ENCODE measurements at regions not wholly inside any gene's neighbourhood (a gene's known extent, or its start where the extent isn't known, plus 50 kb on each side); places are given as distances from the start of the nearest gene placed in this dataset.

- Histone ChIP-seq H3K27me3 (no peaks in the 10 kb centered on the region), H3K4me3 (no peak overlapping the region), H3K36me3 (no peaks in the 10 kb centered on the region), H3K9me3 (no peaks in the 10 kb centered on the region), H3K27ac (no peak overlapping the region), H3K4me1 (no peaks in the 10 kb centered on the region)
- intact Hi-C loops (cut with DNase I): no loop called here
- 42 to 47% methylated on average over 10 of the region's 10 CpGs for WGBS, 2 donors
- TF ChIP-seq POLR2A (IDR thresholded peaks at IDR 0.05) (no peak), CTCF (IDR thresholded peaks at IDR 0.05) (no peak)
- DNase-seq: no peak
Observed at GRCh38 chr1:216830424-216831210, 107.4 kb upstream of the ESRRG start.

DNA sequence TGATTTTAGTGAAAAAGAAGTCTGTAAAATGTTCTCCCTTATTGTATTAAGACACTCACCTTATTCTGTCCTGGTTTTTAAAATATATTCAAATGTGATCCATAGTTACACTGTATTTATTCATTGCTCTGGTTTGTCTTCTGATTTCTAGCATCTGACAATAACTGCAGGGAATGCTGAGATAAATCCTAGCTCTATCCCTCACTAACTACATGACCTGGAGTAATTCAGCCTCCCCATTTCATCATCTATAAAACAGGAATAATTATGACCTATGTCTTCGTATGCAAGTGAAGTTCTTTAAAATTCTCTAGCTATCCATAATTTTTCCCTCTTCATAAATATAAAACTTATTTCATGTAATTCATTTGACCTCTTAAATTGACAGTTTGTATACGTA lies 104.0 kb upstream of the ESRRG start:
- Histone ChIP-seq H3K36me3 (no peaks in the 10 kb centered on the region), H3K27me3 (no peaks in the 10 kb centered on the region), H3K27ac (no peak overlapping the region), H3K4me3 (no peak overlapping the region), H3K9me3 (no peaks in the 10 kb centered on the region), H3K4me1 (no peaks in the 10 kb centered on the region)
- intact Hi-C loops (cut with DNase I): no loop called here
- no peak for DNase-seq
- no peak for TF ChIP-seq CTCF (IDR thresholded peaks at IDR 0.05)
- TF ChIP-seq POLR2A (IDR thresholded peaks at IDR 0.05): no peak
- WGBS, 2 donors: 84 to 86% methylated on average over 2 of the region's 2 CpGs

DNA sequence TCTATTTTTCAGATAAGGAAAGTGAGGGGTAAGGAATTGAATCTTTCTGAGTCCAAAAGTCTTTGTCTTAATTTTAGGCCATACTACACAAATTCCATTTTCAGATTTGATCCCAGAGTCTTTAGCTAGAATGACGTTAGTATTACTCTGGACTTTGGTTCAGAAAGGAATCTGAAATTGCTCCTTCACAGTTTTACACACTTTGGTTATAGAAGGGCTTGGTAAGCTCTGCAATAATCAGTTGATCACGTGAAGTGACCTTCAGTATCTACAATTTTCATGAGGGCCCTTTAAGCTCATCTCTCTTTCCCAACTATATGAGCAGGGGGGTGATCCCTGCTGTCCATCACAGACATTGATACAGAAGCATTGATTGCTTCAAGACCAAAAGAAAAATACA lies 103.4 kb upstream of the ESRRG start:
- H3K27me3 ChIP-seq: no peaks in the 10 kb centered on the region
- H3K4me3 ChIP-seq: no peak overlapping the region
- WGBS, 2 donors: 59 to 67% methylated on average over 2 of the region's 2 CpGs
- intact Hi-C loops (cut with DNase I): no loop called here
- no peaks in the 10 kb centered on the region for H3K36me3 ChIP-seq
- H3K4me1 ChIP-seq: no peaks in the 10 kb centered on the region
- no peaks in the 10 kb centered on the region for H3K9me3 ChIP-seq
- DNase-seq: no peak
- no peak for TF ChIP-seq CTCF (IDR thresholded peaks at IDR 0.05)
- no peak for TF ChIP-seq POLR2A (IDR thresholded peaks at IDR 0.05)
- no peak overlapping the region for H3K27ac ChIP-seq

- Histone ChIP-seq H3K4me1 (no peaks in the 10 kb centered on the region), H3K4me3 (no peak overlapping the region), H3K27ac (no peak overlapping the region), H3K27me3 (no peaks in the 10 kb centered on the region), H3K9me3 (no peaks in the 10 kb centered on the region), H3K36me3 (no peaks in the 10 kb centered on the region)
- no peak for DNase-seq
- intact Hi-C loops (cut with DNase I): no loop called here
- 81 to 91% methylated on average over 4 of the region's 4 CpGs for WGBS, 2 donors
- no peak for TF ChIP-seq POLR2A (IDR thresholded peaks at IDR 0.05)
- TF ChIP-seq CTCF (IDR thresholded peaks at IDR 0.05): no peak
Observed at GRCh38 chr1:216826214-216826613, 103.0 kb upstream of the ESRRG start.

DNA sequence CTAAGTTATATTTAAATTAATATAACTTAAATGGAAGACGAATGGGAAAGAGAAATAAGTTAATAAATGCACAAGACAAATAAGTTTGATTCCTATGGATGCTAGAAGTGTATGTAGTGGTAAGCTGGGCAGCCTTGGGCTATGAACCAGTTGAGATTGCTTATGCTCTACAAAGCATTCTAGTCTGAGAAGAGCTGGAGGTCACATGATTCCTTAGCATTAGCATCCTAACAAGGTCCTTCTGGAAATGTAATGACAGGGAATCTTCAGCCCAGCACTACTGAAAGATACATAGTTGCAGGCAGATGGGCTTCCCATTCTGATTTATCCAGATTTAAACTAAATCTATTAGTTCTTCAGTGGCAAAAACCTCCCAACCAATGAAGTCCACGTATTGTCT lies 102.3 kb upstream of the ESRRG start:
- TF ChIP-seq CTCF (IDR thresholded peaks at IDR 0.05): no peak
- no peak for TF ChIP-seq POLR2A (IDR thresholded peaks at IDR 0.05)
- 75 to 76% methylated on average over 2 of the region's 2 CpGs for WGBS, 2 donors
- Histone ChIP-seq H3K27ac (no peak overlapping the region), H3K9me3 (no peaks in the 10 kb centered on the region), H3K36me3 (no peaks in the 10 kb centered on the region), H3K4me3 (no peak overlapping the region), H3K4me1 (no peaks in the 10 kb centered on the region), H3K27me3 (no peaks in the 10 kb centered on the region)
- no peak for DNase-seq
- intact Hi-C loops (cut with DNase I): no loop called here
